ENCODE measurements at regions not wholly inside any gene's neighbourhood (a gene's known extent, or its start where the extent isn't known, plus 50 kb on each side); places are given as distances from the start of the nearest gene placed in this dataset.

GRCh38 chr3:66933233-66933632, 64.9 kb upstream of the KBTBD8 start:
- Histone ChIP-seq H3K4me2 (ENCODE audit: insufficient read depth in 1 of 2, low read depth in 2 of 2, low read length in 2 of 2) (peak overlapping the region; percentile 53 to 62; a peak in 3 of 4 replicates), H2AK5ac (ENCODE audit: low read depth, low read length) (no peak overlapping the region), H4K20me1 (replicated peaks in 1 of 2; ENCODE audit: control insufficient read depth in 1 of 2, insufficient read depth in 2 of 2, low read length in 2 of 2) (no peaks in the 10 kb centered on the region), H2BK5ac (ENCODE audit: low read depth, low read length) (peak overlapping the region; percentile 89; the same call in 1 of the 2 replicates), H2BK15ac (ENCODE audit: low read length) (peak overlapping the region; percentile 96; the same call in 1 of the 2 replicates), H3K18ac (ENCODE audit: extremely low read depth, low read length) (peak overlapping the region; percentile 91; the same call in 1 of the 2 replicates), H3K4me3 (ENCODE audit: extremely low read depth in 1 of 4, insufficient read depth in 2 of 4, low read depth in 3 of 4, low read length in 4 of 4) (no peak overlapping the region), H2AFZ (ENCODE audit: low read length) (no peak overlapping the region), H3K9ac (replicated peaks in 1 of 4; ENCODE audit: extremely low read depth in 1 of 4, low read depth in 3 of 4, low read length in 3 of 4) (no peak overlapping the region), H3K23me2 (ENCODE audit: low read depth, low read length) (0 out of 2 replicates have a peak, but pooled peaks cover 1% of the 10 kb centered on the region), H3K27ac (ENCODE audit: low read depth, low read length) (no peak overlapping the region), H2BK120ac (replicated peaks; ENCODE audit: low read depth, low read length) (no peak overlapping the region), H3K56ac (replicated peaks; ENCODE audit: insufficient read length, low read depth, low read length) (no peak overlapping the region), H2BK20ac (ENCODE audit: low read length) (peak overlapping the region; percentile 96; the same call in 1 of the 2 replicates), H4K8ac (ENCODE audit: extremely low read depth, insufficient read depth, low read length) (no peak overlapping the region), H4K91ac (replicated peaks; ENCODE audit: insufficient read length, low read length) (no peak overlapping the region), H3K4me1 (replicated peaks in 1 of 4; ENCODE audit: control insufficient read depth in 3 of 4, insufficient read depth in 4 of 4, low read length in 3 of 4) (peaks cover 6 to 26% (median 11%) of the 10 kb centered on the region in 4 experiments), H3K14ac (ENCODE audit: insufficient read length) (no peak overlapping the region), H3K79me2 (ENCODE audit: control insufficient read depth in 1 of 2, insufficient read depth in 2 of 2, low read length in 2 of 2) (no peaks in the 10 kb centered on the region), H2BK12ac (ENCODE audit: low read depth, low read length) (peak overlapping the region; percentile 72; the same call in 1 of the 2 replicates), H3K27me3 (replicated peaks in 1 of 4; ENCODE audit: control insufficient read depth in 3 of 4, extremely low read depth in 1 of 4, insufficient read depth in 3 of 4, low read length in 3 of 4) (no peaks in the 10 kb centered on the region), H3K36me3 (ENCODE audit: control insufficient read depth in 2 of 4, insufficient read depth in 4 of 4, low read length in 3 of 4) (no peaks in the 10 kb centered on the region), H4K5ac (ENCODE audit: insufficient read length, low read depth, low read length) (no peak overlapping the region), H3K4ac (replicated peaks; ENCODE audit: insufficient read length, low read depth, low read length) (peak overlapping the region; percentile 4), H3K9me3 (ENCODE audit: insufficient read depth in 2 of 2, low read depth in 1 of 2, low read length in 1 of 2) (no peaks in the 10 kb centered on the region), H3K23ac (ENCODE audit: insufficient read length) (no peak overlapping the region), H3K79me1 (ENCODE audit: low read depth, low read length) (no peaks in the 10 kb centered on the region)
- peak; percentile 81 for FAIRE-seq
- ChIA-PET CTCF (ENCODE audit: partially characterized antibody) (interaction anchor here (0.6 to 3.2 kb wide), 9 partner anchors 11 to 1626 kb away, joined by 3 to 14 read pairs (median 4); no protein-coding TSS in a partner anchor), POLR2A (ENCODE audit: partially characterized antibody) (interaction anchor here (1.0 to 1.4 kb wide), 2 partner anchors 43 to 54 kb away, joined by 3 to 5 read pairs; no protein-coding TSS in a partner anchor)
- DNase-seq (ENCODE audit: low read depth in 1 of 2, low spot score in 2 of 2): peak in 1 of 2 experiments; percentile 46
- TF ChIP-seq EP300 (IDR thresholded peaks at IDR 0.05; ENCODE audit: borderline replicate concordance in 1 of 2, low read depth in 2 of 2, low read length in 2 of 2) (peak in 1 of 2 experiments; percentile 54; a peak in 1 of 3 replicates), MAX (IDR thresholded peaks at IDR 0.05) (no peak), RFX5 (IDR thresholded peaks at IDR 0.05; ENCODE audit: borderline replicate concordance, low read depth, low read length) (no peak), BCL11A (IDR thresholded peaks at IDR 0.05; ENCODE audit: low read depth in 2 of 2, low read length in 2 of 2) (no peak), CHD2 (IDR thresholded peaks at IDR 0.05; ENCODE audit: low read length) (peak; percentile 7; the same call in 1 of the 2 replicates), HDAC6 (IDR thresholded peaks at IDR 0.05; ENCODE audit: low read depth, low read length) (no peak), CHD1 (IDR thresholded peaks at IDR 0.05; ENCODE audit: low read depth, low read length) (no peak), SRF (IDR thresholded peaks at IDR 0.05; ENCODE audit: low read depth, low read length) (no peak)

All from H1 (cell line).